ENCODE measurements at regions not wholly inside any gene's neighbourhood (a gene's known extent, or its start where the extent isn't known, plus 50 kb on each side); places are given as distances from the start of the nearest gene placed in this dataset.

GRCh38 chr10:124256151-124256550, 162.6 kb downstream of the OAT start:
- no peak overlapping the region for H3K4me3 Mint-ChIP-seq (ENCODE audit: low read depth, unreplicated experiment)
- no peaks in the 10 kb centered on the region for H3K27me3 Mint-ChIP-seq (ENCODE audit: unreplicated experiment)
- BruUV-seq (replicated peaks), result no TSS peak
- no peak for DNase-seq
- H3K36me3 Mint-ChIP-seq (ENCODE audit: insufficient read depth, unreplicated experiment), result no peaks in the 10 kb centered on the region
- H3K4me1 Mint-ChIP-seq (ENCODE audit: low read depth, unreplicated experiment), result no peaks in the 10 kb centered on the region
- intact Hi-C loops (cut with micrococcal nuclease; ENCODE audit: unreplicated experiment), result loop anchor here (10.0 kb wide), 2 partner anchors 161 to 261 kb away; partner anchors contain the start of gene CHST15
- no peak overlapping the region for H3K27ac Mint-ChIP-seq (ENCODE audit: unreplicated experiment)
- no peaks in the 10 kb centered on the region for H3K9me3 Mint-ChIP-seq (ENCODE audit: low read depth, unreplicated experiment)
- CTCF ChIA-PET, result no interaction called here
- TF ChIP-seq CTCF (IDR thresholded peaks at IDR 0.05; ENCODE audit: unreplicated experiment), result no peak

- CTCF ChIA-PET, result no interaction called here
- intact Hi-C loops (cut with micrococcal nuclease; ENCODE audit: unreplicated experiment), result loop anchor here (10.0 kb wide), 2 partner anchors 161 to 261 kb away; partner anchors contain the start of gene CHST15
- no peaks in the 10 kb centered on the region for H3K9me3 Mint-ChIP-seq (ENCODE audit: low read depth, unreplicated experiment)
- no peaks in the 10 kb centered on the region for H3K27me3 Mint-ChIP-seq (ENCODE audit: unreplicated experiment)
- no TSS peak for BruUV-seq (replicated peaks)
- no peak overlapping the region for H3K4me3 Mint-ChIP-seq (ENCODE audit: low read depth, unreplicated experiment)
- DNase-seq, result no peak
- TF ChIP-seq CTCF (IDR thresholded peaks at IDR 0.05; ENCODE audit: unreplicated experiment), result no peak
- no peaks in the 10 kb centered on the region for H3K36me3 Mint-ChIP-seq (ENCODE audit: insufficient read depth, unreplicated experiment)
- no peak overlapping the region for H3K27ac Mint-ChIP-seq (ENCODE audit: unreplicated experiment)
- no peaks in the 10 kb centered on the region for H3K4me1 Mint-ChIP-seq (ENCODE audit: low read depth, unreplicated experiment)
Observed at GRCh38 chr10:124255556-124255955, 162.2 kb upstream of the CHST15 start.

- intact Hi-C loops (cut with micrococcal nuclease; ENCODE audit: unreplicated experiment), result loop anchor here (10.0 kb wide), 2 partner anchors 160 to 260 kb away; partner anchors contain the start of gene CHST15
Observed at GRCh38 chr10:124254490-124254889, 161.1 kb upstream of the CHST15 start.

GRCh38 chr10:124253006-124253405, 159.6 kb upstream of the CHST15 start:
- DNase-seq, result no peak
- BruUV-seq (replicated peaks), result no TSS peak
- H3K9me3 Mint-ChIP-seq (ENCODE audit: low read depth, unreplicated experiment), result no peaks in the 10 kb centered on the region
- no peaks in the 10 kb centered on the region for H3K27me3 Mint-ChIP-seq (ENCODE audit: unreplicated experiment)
- no peaks in the 10 kb centered on the region for H3K4me1 Mint-ChIP-seq (ENCODE audit: low read depth, unreplicated experiment)
- intact Hi-C loops (cut with micrococcal nuclease; ENCODE audit: unreplicated experiment), result loop anchor here (10.0 kb wide), 2 partner anchors 158 to 258 kb away; partner anchors contain the start of gene CHST15
- H3K4me3 Mint-ChIP-seq (ENCODE audit: low read depth, unreplicated experiment), result no peak overlapping the region
- no peaks in the 10 kb centered on the region for H3K36me3 Mint-ChIP-seq (ENCODE audit: insufficient read depth, unreplicated experiment)
- CTCF ChIA-PET, result no interaction called here
- no peak for TF ChIP-seq CTCF (IDR thresholded peaks at IDR 0.05; ENCODE audit: unreplicated experiment)
- no peak overlapping the region for H3K27ac Mint-ChIP-seq (ENCODE audit: unreplicated experiment)

More at GRCh38 chr10:124254490-124254889, 161.1 kb upstream of the CHST15 start:
- TF ChIP-seq CTCF (IDR thresholded peaks at IDR 0.05; ENCODE audit: unreplicated experiment), result no peak
- Mint-ChIP-seq H3K27me3 (ENCODE audit: unreplicated experiment) (no peaks in the 10 kb centered on the region), H3K36me3 (ENCODE audit: insufficient read depth, unreplicated experiment) (no peaks in the 10 kb centered on the region), H3K27ac (ENCODE audit: unreplicated experiment) (no peak overlapping the region), H3K9me3 (ENCODE audit: low read depth, unreplicated experiment) (no peaks in the 10 kb centered on the region), H3K4me1 (ENCODE audit: low read depth, unreplicated experiment) (no peaks in the 10 kb centered on the region), H3K4me3 (ENCODE audit: low read depth, unreplicated experiment) (no peak overlapping the region)
- CTCF ChIA-PET, result no interaction called here
- BruUV-seq (replicated peaks), result no TSS peak
- no peak for DNase-seq

Data from Calu3 (cell line).